Body of pancreas (tissue), 4 donors: ENCODE measurements at regions not wholly inside any gene's neighbourhood (a gene's known extent, or its start where the extent isn't known, plus 50 kb on each side); places are given as distances from the start of the nearest gene placed in this dataset.

Experiments used
- ATAC-seq: fragments of 150-250 bp; one replicate; pipeline ENCODE4 v1.9.1; 2016
- DNase-seq, 4 donors: peaks; one replicate each; pipeline ENCODE4 v3.0.0-alpha.2; 2019
- H3K27ac ChIP-seq, 4 donors: fragments of 200-600 bp; sonication (generic); 1 replicate in 3 of 4; 2 replicates in 1 of 4; pipeline versions ENCODE4 v1.5.1 to v1.6.1; 2016 to 2019; ENCODE audit warnings: mild to moderate bottlenecking in 1 of 4, mixed read lengths in 1 of 4, moderate library complexity in 1 of 4
- H3K27me3 ChIP-seq, 2 donors: fragments of 200-600 bp; sonication (generic); one replicate each; pipeline ENCODE4 v1.6.0; 2016; ENCODE audit warnings: mild to moderate bottlenecking in 1 of 2
- H3K36me3 ChIP-seq, 2 donors: fragments of 200-600 bp; sonication (generic); replicated peaks in 1 of 2; 2 replicates each; pipeline ENCODE4 v1.5.1; 2016; ENCODE audit warnings: low read depth in 2 of 2; ENCODE audit not compliant: insufficient read depth in 1 of 2
- H3K4me1 ChIP-seq: fragments of 200-600 bp; sonication (generic); one replicate; pipeline ENCODE4 v1.6.0; 2016
- H3K4me3 ChIP-seq, 2 donors: fragments of 200-600 bp; sonication (generic); 1 replicate in 1 of 2; 2 replicates in 1 of 2; pipeline ENCODE4 v1.5.1; 2016 to 2019
- H3K9me3 ChIP-seq, 3 donors: fragments of 200-600 bp; sonication (generic); 1 replicate in 2 of 3; 2 replicates in 1 of 3; pipeline ENCODE4 v1.5.1; 2016
- CTCF ChIP-seq, 7 experiments: fragments of 450-650 bp in 4 of 7; fragments of 200-600 bp in 3 of 7; sonication (generic) in 3 of 7; IDR thresholded peaks; one replicate each; pipeline ENCODE4 v1.5.1; 2016 to 2019; ENCODE audit warnings: antibody characterized with exemption in 7 of 7
- POLR2A ChIP-seq, 3 donors: fragments of 450-650 bp; IDR thresholded peaks; one replicate each; pipeline ENCODE4 v1.6.1; 2016; ENCODE audit warnings: antibody characterized with exemption in 3 of 3, mild to moderate bottlenecking in 2 of 3
- WGBS, 2 donors: methylation state at CpG; one replicate each; pipeline ENCODE4 v1.1.5; 2017; 5-methylcytosine and 5-hydroxymethylcytosine counted together
- intact Hi-C: fragments of 100-400 bp; cut with DNase I; formaldehyde crosslinking; loops from one replicate; pipeline ENCODE4 v1.15.1; 2023

DNA sequence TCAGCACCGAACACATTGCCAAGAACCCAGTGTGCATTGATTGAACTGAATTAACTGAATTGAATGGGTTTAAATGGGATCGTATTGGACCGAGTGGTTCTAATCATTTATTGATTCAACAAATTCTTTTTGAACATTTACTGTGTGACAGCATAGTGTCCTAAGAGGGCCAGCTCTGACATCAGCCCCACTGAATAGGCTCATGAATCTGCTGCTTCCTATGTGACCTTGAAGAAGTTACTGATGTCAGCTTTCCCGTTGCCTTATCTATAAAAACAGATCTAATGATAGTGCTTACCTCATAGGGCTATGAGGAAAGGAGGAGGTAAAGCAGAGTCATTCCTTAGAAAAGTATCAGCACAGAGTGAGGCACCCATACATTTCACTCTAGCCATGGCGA is 226.3 kb downstream of the CBLN1 start:
- Histone ChIP-seq H3K27me3 (no peaks in the 10 kb centered on the region), H3K4me1 (no peaks in the 10 kb centered on the region), H3K4me3 (no peak overlapping the region), H3K27ac (no peak overlapping the region), H3K9me3 (no peaks in the 10 kb centered on the region), H3K36me3 (no peaks in the 10 kb centered on the region)
- intact Hi-C loops, result no loop called here
- no peak for TF ChIP-seq POLR2A (IDR thresholded peaks at IDR 0.05)
- WGBS, 2 donors, result 38 to 42% methylated on average over 5 of the region's 5 CpGs
- no peak for ATAC-seq
- no peak for DNase-seq

GRCh38 chr16:49054606-49055005 is 227.0 kb downstream of the CBLN1 start:
- TF ChIP-seq CTCF (IDR thresholded peaks at IDR 0.05) (no peak), POLR2A (IDR thresholded peaks at IDR 0.05) (no peak)
- ATAC-seq, result no peak
- WGBS, 2 donors, result 62 to 78% methylated on average over 5 of the region's 5 CpGs

DNA sequence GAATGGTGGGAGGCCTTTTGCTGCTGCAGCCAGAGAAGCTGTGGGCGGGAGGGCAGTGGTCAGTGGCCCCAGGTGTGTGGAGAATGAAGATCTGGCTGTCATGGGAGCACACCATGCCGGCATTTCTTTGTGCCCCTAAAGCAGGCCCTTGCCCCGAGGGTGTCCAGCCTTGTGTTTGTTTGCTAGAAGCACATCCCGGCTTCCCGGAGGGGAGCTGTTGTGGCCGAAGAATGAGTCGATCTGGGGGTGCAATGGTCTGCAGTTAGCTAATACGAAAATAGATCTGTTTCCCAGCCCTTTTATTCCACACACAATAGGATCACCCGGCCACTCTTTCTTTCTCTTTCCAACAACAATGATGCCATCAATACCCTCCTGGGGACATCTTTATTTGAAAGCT is 228.8 kb downstream of the CBLN1 start:
- intact Hi-C loops, result no loop called here
- ATAC-seq (no peak), DNase-seq (no peak)
- no peaks in the 10 kb centered on the region for H3K4me1 ChIP-seq
- no peak overlapping the region for H3K27ac ChIP-seq
- H3K9me3 ChIP-seq, result no peaks in the 10 kb centered on the region
- TF ChIP-seq POLR2A (IDR thresholded peaks at IDR 0.05), result no peak
- TF ChIP-seq CTCF (IDR thresholded peaks at IDR 0.05), result no peak
- H3K27me3 ChIP-seq, result no peaks in the 10 kb centered on the region
- no peak overlapping the region for H3K4me3 ChIP-seq
- 56 to 60% methylated on average over 9 of the region's 9 CpGs for WGBS, 2 donors
- H3K36me3 ChIP-seq, result no peaks in the 10 kb centered on the region

More at GRCh38 chr16:49054606-49055005, 227.0 kb downstream of the CBLN1 start:
- DNase-seq, result no peak
- Histone ChIP-seq H3K36me3 (no peaks in the 10 kb centered on the region), H3K4me3 (no peak overlapping the region), H3K27me3 (no peaks in the 10 kb centered on the region), H3K27ac (no peak overlapping the region), H3K4me1 (no peaks in the 10 kb centered on the region), H3K9me3 (no peaks in the 10 kb centered on the region)
- intact Hi-C loops, result no loop called here

DNA sequence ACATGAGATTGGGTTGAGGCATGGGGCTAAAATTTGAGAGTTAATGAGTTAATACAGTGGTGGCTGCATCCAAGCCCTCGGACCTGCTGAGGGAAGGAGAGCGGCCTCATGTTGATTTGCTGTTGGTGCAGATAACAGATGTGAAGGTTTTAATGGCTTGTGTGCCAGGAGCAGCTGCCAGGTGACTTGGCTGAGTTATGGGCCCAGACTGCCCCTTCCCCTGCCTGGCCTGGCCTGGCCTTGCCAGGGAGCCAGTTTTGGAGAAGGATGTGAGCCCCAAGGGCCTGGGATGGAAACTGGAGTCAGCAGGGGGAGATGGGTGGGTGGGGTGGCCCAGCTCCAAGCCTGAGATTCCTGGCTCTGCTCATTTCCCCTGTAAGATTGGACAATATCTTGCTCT is 230.1 kb downstream of the CBLN1 start:
- Histone ChIP-seq H3K27me3 (no peaks in the 10 kb centered on the region), H3K27ac (no peak overlapping the region), H3K9me3 (no peaks in the 10 kb centered on the region), H3K4me1 (no peaks in the 10 kb centered on the region), H3K36me3 (no peaks in the 10 kb centered on the region), H3K4me3 (no peak overlapping the region)
- DNase-seq (no peak), ATAC-seq (no peak)
- 13 to 21% methylated on average over 2 of the region's 2 CpGs for WGBS, 2 donors
- intact Hi-C loops, result no loop called here
- TF ChIP-seq CTCF (IDR thresholded peaks at IDR 0.05) (no peak), POLR2A (IDR thresholded peaks at IDR 0.05) (no peak)

- TF ChIP-seq CTCF (IDR thresholded peaks at IDR 0.05) (no peak), POLR2A (IDR thresholded peaks at IDR 0.05) (no peak)
- no peak for ATAC-seq
- DNase-seq, result no peak
- no peaks in the 10 kb centered on the region for H3K27me3 ChIP-seq
- 38 to 55% methylated on average over 4 of the region's 4 CpGs for WGBS, 2 donors
- no peaks in the 10 kb centered on the region for H3K4me1 ChIP-seq
- no peak overlapping the region for H3K4me3 ChIP-seq
- intact Hi-C loops, result no loop called here
- H3K36me3 ChIP-seq, result no peaks in the 10 kb centered on the region
- no peak overlapping the region for H3K27ac ChIP-seq
- no peaks in the 10 kb centered on the region for H3K9me3 ChIP-seq
Measured at GRCh38 chr16:49050607-49051006, 231.0 kb downstream of the CBLN1 start.
